Esophagus muscularis mucosa (tissue), 4 donors: ENCODE measurements at regions not wholly inside any gene's neighbourhood (a gene's known extent, or its start where the extent isn't known, plus 50 kb on each side); places are given as distances from the start of the nearest gene placed in this dataset.

Source experiments
- CTCF ChIP-seq, 3 experiments: fragments of 200-600 bp in 2 of 3; fragments of 450-650 bp in 1 of 3; sonication (generic) in 2 of 3; IDR thresholded peaks; one replicate each; pipeline ENCODE4 v1.5.1; 2017 to 2019; ENCODE audit warnings: antibody characterized with exemption in 3 of 3, mild to moderate bottlenecking in 2 of 3, moderate library complexity in 1 of 3
- EP300 ChIP-seq: sonication (generic); formaldehyde crosslinking; IDR thresholded peaks from one replicate; pipeline ENCODE4 v1.6.1; 2017; ENCODE audit warnings: antibody characterized with exemption
- POLR2A ChIP-seq: fragments of 450-650 bp; IDR thresholded peaks from one replicate; pipeline ENCODE4 v1.6.1; 2017; ENCODE audit warnings: antibody characterized with exemption, moderate library complexity, mild to moderate bottlenecking, low read depth

DNA sequence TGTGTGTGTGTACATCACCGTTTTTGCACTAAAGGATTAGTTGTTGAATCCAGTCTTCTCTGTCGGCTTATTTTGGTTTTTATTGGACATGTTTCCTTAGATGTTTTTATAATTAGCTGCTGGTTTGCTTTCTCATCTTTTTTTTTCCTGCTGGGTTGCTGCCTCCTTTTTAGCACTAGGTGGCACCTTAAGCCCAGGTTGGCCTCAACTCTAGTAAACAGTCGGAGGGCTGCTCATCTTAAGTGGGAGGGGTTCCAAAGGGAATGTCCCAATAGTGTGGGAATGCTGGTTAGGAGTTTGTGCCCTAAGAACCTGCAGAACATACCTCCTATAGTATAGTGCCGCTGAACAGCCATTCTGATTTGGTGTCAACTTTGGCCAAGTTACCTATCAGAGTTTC lies 570.1 kb upstream of the CXADR start:
- TF ChIP-seq CTCF (IDR thresholded peaks at IDR 0.05) (peak in 1 of 3 experiments; percentile 4), POLR2A (no peak), EP300 (no peak)
